IMR-90 (cell line): ENCODE measurements at regions not wholly inside any gene's neighbourhood (a gene's known extent, or its start where the extent isn't known, plus 50 kb on each side); places are given as distances from the start of the nearest gene placed in this dataset.

Source experiments
- CEBPB ChIP-seq: IDR thresholded peaks from 2 replicates; pipeline ENCODE4 v1.6.1; 2012; ENCODE audit warnings: low read depth, low read length, improper control_type of control experiment
- FOS ChIP-seq: fragments of 150-350 bp; IDR thresholded peaks from 2 replicates; pipeline ENCODE4 v1.6.1; 2016; ENCODE audit warnings: low read depth, low read length
- MXI1 ChIP-seq: IDR thresholded peaks from 2 replicates; pipeline ENCODE4 v1.6.1; 2012; ENCODE audit warnings: low read depth, mild to moderate bottlenecking, low read length, moderate library complexity, borderline replicate concordance
- NFE2L2 ChIP-seq: fragments of 150-350 bp; IDR thresholded peaks from 2 replicates; pipeline ENCODE4 v1.6.1; 2016; ENCODE audit warnings: low read depth, mild to moderate bottlenecking, low read length
- POLR2A ChIP-seq: IDR thresholded peaks from 2 replicates; pipeline ENCODE4 v1.6.1; 2012; ENCODE audit warnings: mild to moderate bottlenecking, low read depth, low read length
- RAD21 ChIP-seq: IDR thresholded peaks from 2 replicates; pipeline ENCODE4 v1.6.1; 2012; ENCODE audit warnings: low read length, improper control_type of control experiment
- RCOR1 ChIP-seq: IDR thresholded peaks from 2 replicates; pipeline ENCODE4 v1.6.1; 2012; ENCODE audit warnings: mild to moderate bottlenecking, low read length, improper control_type of control experiment; ENCODE audit not compliant: insufficient replicate concordance
- RFX5 ChIP-seq: IDR thresholded peaks from 2 replicates; pipeline ENCODE4 v1.8.0; 2012; ENCODE audit warnings: low read depth, mild to moderate bottlenecking, low read length, moderate library complexity
- TF ChIP-seq, protein P1 (sequence below): conservative IDR thresholded peaks from 2 replicates; pipeline ENCODE4 v1.5.1; 2012; ENCODE audit warnings: mild to moderate bottlenecking, low read depth, low read length, improper control_type of control experiment
- TF ChIP-seq, protein P2 (sequence below): fragments of 150-350 bp; IDR thresholded peaks from 2 replicates; pipeline ENCODE4 v1.6.1; 2017; ENCODE audit warnings: mild to moderate bottlenecking, antibody characterized with exemption, low read length, low read depth
- TF ChIP-seq, protein P3 (sequence below): fragments of 150-350 bp; IDR thresholded peaks from 2 replicates; pipeline ENCODE4 v1.6.1; 2016; ENCODE audit warnings: low read depth, mild to moderate bottlenecking, low read length, moderate library complexity, borderline replicate concordance

DNA sequence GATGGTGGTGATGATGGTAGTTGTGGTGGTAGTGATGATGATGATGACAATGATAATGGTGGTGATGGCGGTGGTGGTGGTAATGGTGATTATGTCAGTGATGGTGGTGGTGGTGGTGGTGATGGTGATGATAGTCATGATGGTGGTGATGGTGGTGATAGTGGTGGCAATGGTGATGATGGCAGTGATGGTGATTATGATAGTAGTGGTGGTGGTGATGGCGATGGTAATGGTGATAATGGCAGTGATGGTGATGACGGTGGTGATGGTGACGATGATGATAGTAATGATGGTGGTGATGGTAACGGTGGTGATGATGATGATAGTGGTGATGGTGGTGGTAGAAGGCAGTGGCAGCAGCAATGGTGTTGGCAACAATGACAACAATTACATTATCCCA lies 55.3 kb downstream of the RBFOX3 start:
- no peak for TF ChIP-seq FOS
- TF ChIP-seq, protein P1, sequence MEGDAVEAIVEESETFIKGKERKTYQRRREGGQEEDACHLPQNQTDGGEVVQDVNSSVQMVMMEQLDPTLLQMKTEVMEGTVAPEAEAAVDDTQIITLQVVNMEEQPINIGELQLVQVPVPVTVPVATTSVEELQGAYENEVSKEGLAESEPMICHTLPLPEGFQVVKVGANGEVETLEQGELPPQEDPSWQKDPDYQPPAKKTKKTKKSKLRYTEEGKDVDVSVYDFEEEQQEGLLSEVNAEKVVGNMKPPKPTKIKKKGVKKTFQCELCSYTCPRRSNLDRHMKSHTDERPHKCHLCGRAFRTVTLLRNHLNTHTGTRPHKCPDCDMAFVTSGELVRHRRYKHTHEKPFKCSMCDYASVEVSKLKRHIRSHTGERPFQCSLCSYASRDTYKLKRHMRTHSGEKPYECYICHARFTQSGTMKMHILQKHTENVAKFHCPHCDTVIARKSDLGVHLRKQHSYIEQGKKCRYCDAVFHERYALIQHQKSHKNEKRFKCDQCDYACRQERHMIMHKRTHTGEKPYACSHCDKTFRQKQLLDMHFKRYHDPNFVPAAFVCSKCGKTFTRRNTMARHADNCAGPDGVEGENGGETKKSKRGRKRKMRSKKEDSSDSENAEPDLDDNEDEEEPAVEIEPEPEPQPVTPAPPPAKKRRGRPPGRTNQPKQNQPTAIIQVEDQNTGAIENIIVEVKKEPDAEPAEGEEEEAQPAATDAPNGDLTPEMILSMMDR, result no peak
- no peak for TF ChIP-seq POLR2A
- no peak for TF ChIP-seq RAD21
- TF ChIP-seq, protein P2, sequence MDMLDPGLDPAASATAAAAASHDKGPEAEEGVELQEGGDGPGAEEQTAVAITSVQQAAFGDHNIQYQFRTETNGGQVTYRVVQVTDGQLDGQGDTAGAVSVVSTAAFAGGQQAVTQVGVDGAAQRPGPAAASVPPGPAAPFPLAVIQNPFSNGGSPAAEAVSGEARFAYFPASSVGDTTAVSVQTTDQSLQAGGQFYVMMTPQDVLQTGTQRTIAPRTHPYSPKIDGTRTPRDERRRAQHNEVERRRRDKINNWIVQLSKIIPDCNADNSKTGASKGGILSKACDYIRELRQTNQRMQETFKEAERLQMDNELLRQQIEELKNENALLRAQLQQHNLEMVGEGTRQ, result no peak
- no peak for TF ChIP-seq RFX5
- TF ChIP-seq, protein P3, sequence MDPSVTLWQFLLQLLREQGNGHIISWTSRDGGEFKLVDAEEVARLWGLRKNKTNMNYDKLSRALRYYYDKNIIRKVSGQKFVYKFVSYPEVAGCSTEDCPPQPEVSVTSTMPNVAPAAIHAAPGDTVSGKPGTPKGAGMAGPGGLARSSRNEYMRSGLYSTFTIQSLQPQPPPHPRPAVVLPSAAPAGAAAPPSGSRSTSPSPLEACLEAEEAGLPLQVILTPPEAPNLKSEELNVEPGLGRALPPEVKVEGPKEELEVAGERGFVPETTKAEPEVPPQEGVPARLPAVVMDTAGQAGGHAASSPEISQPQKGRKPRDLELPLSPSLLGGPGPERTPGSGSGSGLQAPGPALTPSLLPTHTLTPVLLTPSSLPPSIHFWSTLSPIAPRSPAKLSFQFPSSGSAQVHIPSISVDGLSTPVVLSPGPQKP, result no peak
- TF ChIP-seq NFE2L2, result no peak
- TF ChIP-seq MXI1, result no peak
- TF ChIP-seq CEBPB, result no peak
- no peak for TF ChIP-seq RCOR1
